Pancreas (tissue), 10 donors: ENCODE measurements at regions not wholly inside any gene's neighbourhood (a gene's known extent, or its start where the extent isn't known, plus 50 kb on each side); places are given as distances from the start of the nearest gene placed in this dataset.

Experiments
- ATAC-seq, 4 donors: fragments of 200-7000 bp; cut with Tn5 transposase; one replicate each; pipeline versions ENCODE4 v1.8.0 to v1.9.1; 2020; ENCODE audit warnings: mild to moderate bottlenecking in 4 of 4, moderate library complexity in 4 of 4
- DNase-seq, 6 donors: peaks; one replicate each; pipeline ENCODE4 v3.0.0-alpha.2; 2020
- FAIRE-seq: peaks from 2 replicates; lab custom pipeline; 2012; peaks lifted over from hg19 to GRCh38; lab: Jason Lieb, UNC
- H3K27ac ChIP-seq, 4 donors: fragments of 200-600 bp; sonication (generic); 1 replicate in 3 of 4; 2 replicates in 1 of 4; pipeline versions ENCODE4 v1.5.0 to v1.8.0; 2020
- H3K27me3 ChIP-seq, 4 donors: fragments of 200-600 bp; one replicate each; pipeline ENCODE4 v1.8.0; 2021
- H3K36me3 ChIP-seq, 3 donors: fragments of 200-600 bp; sonication (generic) in 1 of 3; one replicate each; pipeline versions ENCODE4 v1.5.0 to v1.8.0; 2020 to 2021
- H3K4me1 ChIP-seq, 3 donors: fragments of 200-600 bp; one replicate each; pipeline ENCODE4 v1.8.0; 2021
- H3K4me3 ChIP-seq, 4 donors: fragments of 200-600 bp; sonication (generic) in 2 of 4; one replicate each; pipeline versions ENCODE4 v1.5.0 to v1.8.0; 2020 to 2021
- H3K9me3 ChIP-seq, 4 donors: fragments of 200-600 bp; one replicate each; pipeline ENCODE4 v1.8.0; 2021
- WGBS, 2 donors: extraction: QIAGEN DNeasy Blood & Tissue Kit; methylation state at CpG; one replicate each; pipeline ENCODE4 v1.1.7; 2013; 5-methylcytosine and 5-hydroxymethylcytosine counted together
- intact Hi-C, 3 donors: fragments of 100-400 bp; cut with DNase I; formaldehyde crosslinking; loops; one replicate each; pipeline versions ENCODE4 v1.11.1 to v1.14.2; 2022
- TF ChIP-seq, protein P1 (sequence below), 4 donors: fragments of 200-600 bp; sonication (generic) in 3 of 4; IDR thresholded peaks; one replicate each; pipeline versions ENCODE4 v1.5.0 to v1.8.0; 2021; ENCODE audit warnings: antibody characterized with exemption in 4 of 4
- donor health status: healthy with polysubstance abuse.
- donor health status: DM: no; HTN: no; CAD: no; lungs with moderate emphysema.
- donor health status: DM: no; HTN: no; CAD: no.
- donor health status: control.
- donor health status: control.
- donor health status: Bipolar disorder and iron deficiency.
- donor health status: DM: yes; HTN: yes; CAD: no.
- donor health status: DM: no; HTN: no; CAD: no.
- donor health status: DM: no; HTN: no; CAD: no.
- donor health status: DM: yes; HTN: yes; CAD: no.

DNA sequence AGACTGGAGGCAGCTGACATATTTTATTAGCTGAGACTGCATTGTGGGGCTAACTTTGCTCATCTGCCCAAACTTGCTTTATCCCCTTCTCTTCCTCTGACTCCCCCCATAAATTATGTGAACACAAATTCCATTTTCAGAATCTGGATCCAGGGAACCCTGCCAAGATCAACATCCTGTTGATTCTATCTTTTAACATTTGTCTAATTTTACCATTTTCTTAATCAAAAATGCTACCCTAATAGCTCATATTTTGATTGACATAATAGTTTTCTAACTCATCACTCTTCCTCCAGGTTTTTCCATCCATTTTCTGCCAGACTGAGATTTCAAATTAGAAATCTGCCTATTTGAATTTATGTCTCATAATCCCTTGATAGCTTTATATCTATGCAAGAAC lies 184.7 kb upstream of the PRSS16 start:
- intact Hi-C loops, result no loop called here
- no peaks in the 10 kb centered on the region for H3K36me3 ChIP-seq
- no peak for ATAC-seq
- no peaks in the 10 kb centered on the region for H3K4me1 ChIP-seq
- TF ChIP-seq, protein P1, sequence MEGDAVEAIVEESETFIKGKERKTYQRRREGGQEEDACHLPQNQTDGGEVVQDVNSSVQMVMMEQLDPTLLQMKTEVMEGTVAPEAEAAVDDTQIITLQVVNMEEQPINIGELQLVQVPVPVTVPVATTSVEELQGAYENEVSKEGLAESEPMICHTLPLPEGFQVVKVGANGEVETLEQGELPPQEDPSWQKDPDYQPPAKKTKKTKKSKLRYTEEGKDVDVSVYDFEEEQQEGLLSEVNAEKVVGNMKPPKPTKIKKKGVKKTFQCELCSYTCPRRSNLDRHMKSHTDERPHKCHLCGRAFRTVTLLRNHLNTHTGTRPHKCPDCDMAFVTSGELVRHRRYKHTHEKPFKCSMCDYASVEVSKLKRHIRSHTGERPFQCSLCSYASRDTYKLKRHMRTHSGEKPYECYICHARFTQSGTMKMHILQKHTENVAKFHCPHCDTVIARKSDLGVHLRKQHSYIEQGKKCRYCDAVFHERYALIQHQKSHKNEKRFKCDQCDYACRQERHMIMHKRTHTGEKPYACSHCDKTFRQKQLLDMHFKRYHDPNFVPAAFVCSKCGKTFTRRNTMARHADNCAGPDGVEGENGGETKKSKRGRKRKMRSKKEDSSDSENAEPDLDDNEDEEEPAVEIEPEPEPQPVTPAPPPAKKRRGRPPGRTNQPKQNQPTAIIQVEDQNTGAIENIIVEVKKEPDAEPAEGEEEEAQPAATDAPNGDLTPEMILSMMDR (IDR thresholded peaks at IDR 0.05), result no peak
- H3K27ac ChIP-seq, result no peak overlapping the region
- H3K27me3 ChIP-seq, result peaks cover 0 to 7% (median 0%) of the 10 kb centered on the region in 4 donors
- no peaks in the 10 kb centered on the region for H3K9me3 ChIP-seq
- no peak overlapping the region for H3K4me3 ChIP-seq
- DNase-seq, result no peak
- no peak for FAIRE-seq

DNA sequence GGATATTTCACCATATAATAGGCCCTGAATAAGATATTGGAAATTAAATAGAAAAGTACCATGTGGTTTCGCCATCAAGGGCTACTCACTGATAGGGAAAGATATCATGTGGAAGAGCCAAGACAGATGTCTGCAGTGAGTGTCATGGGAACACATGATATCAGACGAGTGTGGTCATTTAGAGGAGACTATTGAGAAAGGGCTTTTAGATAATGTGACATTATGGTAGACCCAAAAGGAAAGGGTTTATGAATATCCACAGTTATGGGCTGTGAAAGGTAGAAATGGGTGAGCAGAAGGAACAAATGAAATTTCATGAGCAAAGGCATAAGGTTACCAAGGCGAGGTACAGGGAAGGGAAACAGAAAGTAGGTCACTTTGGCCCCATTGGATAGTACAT lies 182.3 kb upstream of the PRSS16 start:
- no peak for ATAC-seq
- H3K4me1 ChIP-seq, result no peaks in the 10 kb centered on the region
- no peaks in the 10 kb centered on the region for H3K36me3 ChIP-seq
- FAIRE-seq, result no peak
- H3K27ac ChIP-seq, result no peak overlapping the region
- TF ChIP-seq, protein P1 (IDR thresholded peaks at IDR 0.05), result no peak
- intact Hi-C loops, result no loop called here
- WGBS, 2 donors, result 77 to 83% methylated on average over 3 of the region's 3 CpGs
- no peaks in the 10 kb centered on the region for H3K9me3 ChIP-seq
- no peak overlapping the region for H3K4me3 ChIP-seq
- DNase-seq, result no peak
- no peaks in the 10 kb centered on the region for H3K27me3 ChIP-seq

GRCh38 chr6:27066381-27066780 lies 181.1 kb upstream of the PRSS16 start:
- TF ChIP-seq, protein P1 (IDR thresholded peaks at IDR 0.05), result no peak
- no peak for FAIRE-seq
- Histone ChIP-seq H3K27ac (peak overlapping the region in 1 of 4 donors; percentile 9), H3K4me1 (no peaks in the 10 kb centered on the region), H3K36me3 (no peaks in the 10 kb centered on the region), H3K4me3 (no peak overlapping the region), H3K9me3 (no peaks in the 10 kb centered on the region), H3K27me3 (no peaks in the 10 kb centered on the region)
- ATAC-seq, result no peak
- WGBS, 2 donors, result 28 to 33% methylated on average over 4 of the region's 4 CpGs
- intact Hi-C loops, result no loop called here
- DNase-seq, result no peak

DNA sequence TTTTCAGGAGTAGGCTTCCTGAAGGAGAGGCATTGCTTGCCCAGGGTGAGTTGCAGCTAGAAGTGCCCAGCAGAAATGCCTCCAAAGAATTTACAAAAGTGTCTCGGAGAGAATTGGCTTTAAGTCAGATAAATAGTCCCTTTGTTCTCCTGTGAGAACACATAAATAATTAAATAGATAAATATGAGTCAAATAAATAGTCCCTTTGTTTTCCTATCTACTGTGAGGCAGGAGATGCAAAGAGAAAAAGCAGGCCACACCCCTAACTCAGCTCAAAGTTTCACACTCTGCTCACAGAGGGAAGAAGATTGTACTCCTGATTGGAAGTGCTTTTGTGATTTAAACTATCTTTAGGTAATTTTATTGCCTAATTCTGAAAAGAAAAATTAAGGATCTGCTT lies 180.7 kb upstream of the PRSS16 start:
- Histone ChIP-seq H3K4me1 (no peaks in the 10 kb centered on the region), H3K27me3 (no peaks in the 10 kb centered on the region), H3K4me3 (no peak overlapping the region), H3K36me3 (no peaks in the 10 kb centered on the region), H3K9me3 (no peaks in the 10 kb centered on the region), H3K27ac (peak overlapping the region in 1 of 4 donors; percentile 9)
- WGBS, 2 donors, result 39 to 49% methylated on average over 1 of the region's 1 CpG
- peak in 2 of 4 donors; percentile 22 to 45 for ATAC-seq
- DNase-seq, result no peak
- no peak for FAIRE-seq
- intact Hi-C loops, result no loop called here
- TF ChIP-seq, protein P1 (IDR thresholded peaks at IDR 0.05), result no peak

- Histone ChIP-seq H3K27me3 (peaks cover 0 to 11% (median 0%) of the 10 kb centered on the region in 4 donors), H3K4me1 (peaks cover 0 to 6% (median 0%) of the 10 kb centered on the region in 3 donors), H3K4me3 (no peak overlapping the region), H3K36me3 (no peaks in the 10 kb centered on the region), H3K27ac (no peak overlapping the region), H3K9me3 (no peaks in the 10 kb centered on the region)
- ATAC-seq (no peak), DNase-seq (no peak), FAIRE-seq (no peak)
- WGBS, 2 donors, result 66 to 72% methylated on average over 3 of the region's 3 CpGs
- TF ChIP-seq, protein P1 (IDR thresholded peaks at IDR 0.05), result no peak
- intact Hi-C loops, result loop anchor here in 1 of 3 donors (10.0 kb wide), 1 partner anchor 469 kb away; no protein-coding TSS in a partner anchor
Measured at GRCh38 chr6:27073441-27073840, 174.1 kb upstream of the PRSS16 start.
